ENCODE measurements at regions not wholly inside any gene's neighbourhood (a gene's known extent, or its start where the extent isn't known, plus 50 kb on each side); places are given as distances from the start of the nearest gene placed in this dataset.

- no peak overlapping the region for H2AK5ac ChIP-seq (ENCODE audit: low read depth, low read length)
- H3K14ac ChIP-seq (ENCODE audit: insufficient read length) = no peak overlapping the region
- H3K18ac ChIP-seq (ENCODE audit: extremely low read depth, low read length) = no peak overlapping the region
- no peak overlapping the region for H2AFZ ChIP-seq (ENCODE audit: low read length)
- no peak overlapping the region for H2BK5ac ChIP-seq (ENCODE audit: low read depth, low read length)
- H3K36me3 ChIP-seq (ENCODE audit: control insufficient read depth in 2 of 4, insufficient read depth in 4 of 4, low read length in 3 of 4) = no peaks in the 10 kb centered on the region
- no peak overlapping the region for H2BK15ac ChIP-seq (ENCODE audit: low read length)
- POLR2A ChIA-PET (ENCODE audit: partially characterized antibody) = interaction anchor here (0.6 kb wide), 1 partner anchor 10 kb away, joined by 3 read pairs; no protein-coding TSS in a partner anchor
- H4K8ac ChIP-seq (ENCODE audit: extremely low read depth, insufficient read depth, low read length) = no peak overlapping the region
- H3K4me1 ChIP-seq (replicated peaks in 1 of 4; ENCODE audit: control insufficient read depth in 3 of 4, insufficient read depth in 4 of 4, low read length in 3 of 4) = peaks cover 0 to 3% (median 0%) of the 10 kb centered on the region in 4 experiments; a peak in 1 of 7 replicates
- H3K79me2 ChIP-seq (ENCODE audit: control insufficient read depth in 1 of 2, insufficient read depth in 2 of 2, low read length in 2 of 2) = no peaks in the 10 kb centered on the region
- H2BK20ac ChIP-seq (ENCODE audit: low read length) = no peak overlapping the region
- H3K4me2 ChIP-seq (ENCODE audit: insufficient read depth in 1 of 2, low read depth in 2 of 2, low read length in 2 of 2) = no peak overlapping the region
- DNase-seq (ENCODE audit: low read depth in 1 of 2, low spot score in 2 of 2) = no peak
- H3K56ac ChIP-seq (replicated peaks; ENCODE audit: insufficient read length, low read depth, low read length) = no peak overlapping the region
- H2BK120ac ChIP-seq (replicated peaks; ENCODE audit: low read depth, low read length) = no peak overlapping the region
- no peak overlapping the region for H4K91ac ChIP-seq (replicated peaks; ENCODE audit: insufficient read length, low read length)
- H3K4me3 ChIP-seq (ENCODE audit: extremely low read depth in 1 of 4, insufficient read depth in 2 of 4, low read depth in 3 of 4, low read length in 4 of 4) = no peak overlapping the region
- no peak for FAIRE-seq
- H4K5ac ChIP-seq (ENCODE audit: insufficient read length, low read depth, low read length) = no peak overlapping the region
- CTCF ChIA-PET (ENCODE audit: partially characterized antibody) = no interaction called here
- H3K9ac ChIP-seq (replicated peaks in 1 of 4; ENCODE audit: extremely low read depth in 1 of 4, low read depth in 3 of 4, low read length in 3 of 4) = no peak overlapping the region
- no peaks in the 10 kb centered on the region for H3K23me2 ChIP-seq (ENCODE audit: low read depth, low read length)
- no peaks in the 10 kb centered on the region for H4K20me1 ChIP-seq (replicated peaks in 1 of 2; ENCODE audit: control insufficient read depth in 1 of 2, insufficient read depth in 2 of 2, low read length in 2 of 2)
- H2BK12ac ChIP-seq (ENCODE audit: low read depth, low read length) = no peak overlapping the region
- H3K27me3 ChIP-seq (replicated peaks in 1 of 4; ENCODE audit: control insufficient read depth in 3 of 4, extremely low read depth in 1 of 4, insufficient read depth in 3 of 4, low read length in 3 of 4) = no peaks in the 10 kb centered on the region
- no peaks in the 10 kb centered on the region for H3K79me1 ChIP-seq (ENCODE audit: low read depth, low read length)
- H3K23ac ChIP-seq (ENCODE audit: insufficient read length) = no peak overlapping the region
- no peak overlapping the region for H3K4ac ChIP-seq (replicated peaks; ENCODE audit: insufficient read length, low read depth, low read length)
- H3K27ac ChIP-seq (ENCODE audit: low read depth, low read length) = no peak overlapping the region
- 97% methylated on average over 4 of the region's 4 CpGs; no CpG with 5 or more reads in 1 of the 2 experiments for WGBS, 2 experiments (ENCODE audit: extremely low coverage in 1 of 2, insufficient coverage in 1 of 2, insufficient read length in 1 of 2, insufficient replicate concordance in 2 of 2, low coverage in 1 of 2, low lambda C conversion rate in 2 of 2, missing lambda C conversion rate in 1 of 2)
- no peaks in the 10 kb centered on the region for H3K9me3 ChIP-seq (ENCODE audit: insufficient read depth in 2 of 2, low read depth in 1 of 2, low read length in 1 of 2)
- TF ChIP-seq SIX5 (IDR thresholded peaks at IDR 0.05; ENCODE audit: low read depth, low read length) (no peak), JUND (IDR thresholded peaks at IDR 0.05; ENCODE audit: low read length) (no peak), CHD2 (IDR thresholded peaks at IDR 0.05; ENCODE audit: low read length) (no peak), TBP (IDR thresholded peaks at IDR 0.05; ENCODE audit: low read depth, low read length) (no peak), SP1 (IDR thresholded peaks at IDR 0.05; ENCODE audit: low read depth, low read length) (no peak), CTCF (IDR thresholded peaks at IDR 0.05; ENCODE audit: control extremely low read depth in 1 of 3, insufficient read depth in 1 of 3, low read depth in 1 of 3, low read length in 3 of 3) (no peak), CBX8 (IDR thresholded peaks at IDR 0.05; ENCODE audit: borderline replicate concordance, low read depth, low read length) (no peak), EZH2 (IDR thresholded peaks at IDR 0.05; ENCODE audit: low read depth, low read length, severe bottlenecking) (no peak), TAF1 (IDR thresholded peaks at IDR 0.05; ENCODE audit: low read depth, low read length) (no peak), MAX (IDR thresholded peaks at IDR 0.05) (no peak), SUZ12 (IDR thresholded peaks at IDR 0.05; ENCODE audit: low read length) (no peak), POU5F1 (IDR thresholded peaks at IDR 0.05; ENCODE audit: low read depth, low read length) (no peak), POLR2A (IDR thresholded peaks at IDR 0.05; ENCODE audit: control extremely low read depth in 1 of 2, low read depth in 2 of 2, low read length in 2 of 2) (no peak), RBBP5 (IDR thresholded peaks at IDR 0.05; ENCODE audit: borderline replicate concordance, low read depth, low read length) (no peak)
These were observed 1628.9 kb downstream of the PCDH7 start for GRCh38 chr4:32349026-32349425.
